Immature natural killer cell (primary cell): ENCODE measurements at regions not wholly inside any gene's neighbourhood (a gene's known extent, or its start where the extent isn't known, plus 50 kb on each side); places are given as distances from the start of the nearest gene placed in this dataset.
A peak's percentile ranks its signal among the peaks of the same experiment; 100 is the strongest.
"Not testable (repeated sequence)": the region's sequence is repeated elsewhere in the genome, so short reads cannot be mapped to it uniquely, and the experiment has no call there.

Experiments used
- DNase-seq, 3 donors: peaks; one replicate each; pipeline ENCODE4 v3.0.0; 2022; ENCODE audit warnings: mixed read lengths in 1 of 3
- H3K27ac Mint-ChIP-seq, 6 donors: one replicate each; pipeline ENCODE4 v1.8.0; 2020; ENCODE audit warnings: mixed read lengths in 6 of 6, mild to moderate bottlenecking in 5 of 6, inconsistent platforms in 4 of 6, moderate library complexity in 3 of 6
- H3K27me3 Mint-ChIP-seq, 3 donors: one replicate each; pipeline ENCODE4 v1.8.0; 2020 to 2021; ENCODE audit warnings: low read depth in 3 of 3, mild to moderate bottlenecking in 3 of 3, mixed read lengths in 3 of 3, moderate library complexity in 3 of 3, inconsistent platforms in 1 of 3
- H3K36me3 Mint-ChIP-seq, 3 donors: one replicate each; pipeline ENCODE4 v1.8.0; 2020; ENCODE audit warnings: mixed read lengths in 3 of 3, inconsistent platforms in 2 of 3, mild to moderate bottlenecking in 2 of 3
- H3K4me1 Mint-ChIP-seq, 2 donors: one replicate each; pipeline ENCODE4 v1.8.0; 2020; ENCODE audit warnings: inconsistent platforms in 2 of 2, mild to moderate bottlenecking in 2 of 2, mixed read lengths in 2 of 2, moderate library complexity in 1 of 2
- H3K4me3 Mint-ChIP-seq, 5 donors: one replicate each; pipeline ENCODE4 v1.8.0; 2020; ENCODE audit warnings: mild to moderate bottlenecking in 5 of 5, mixed read lengths in 5 of 5, inconsistent platforms in 3 of 5, moderate library complexity in 3 of 5
- H3K9me3 Mint-ChIP-seq, 6 donors: one replicate each; pipeline ENCODE4 v1.8.0; 2020; ENCODE audit warnings: mild to moderate bottlenecking in 6 of 6, mixed read lengths in 6 of 6, inconsistent platforms in 4 of 6, moderate library complexity in 3 of 6

GRCh38 chr1:41997153-41997552 lies 78.4 kb upstream of the HIVEP3 start:
- Mint-ChIP-seq H3K4me1 (peaks cover 32 to 55% of the 10 kb centered on the region in 2 donors), H3K27me3 (no peaks in the 10 kb centered on the region), H3K36me3 (peaks cover 0 to 9% (median 0%) of the 10 kb centered on the region in 3 donors), H3K4me3 (peak overlapping the region in 2 of 5 donors; percentile 0 to 14), H3K27ac (peak overlapping the region in 1 of 6 donors; percentile 25), H3K9me3 (peaks cover 0 to 6% (median 3%) of the 10 kb centered on the region in 6 donors)
- no peak for DNase-seq

GRCh38 chr1:41995441-41996130 lies 76.9 kb upstream of the HIVEP3 start:
- H3K27me3 Mint-ChIP-seq: no peaks in the 10 kb centered on the region
- H3K36me3 Mint-ChIP-seq: peaks cover 0 to 9% (median 0%) of the 10 kb centered on the region in 3 donors
- peaks cover 32 to 49% of the 10 kb centered on the region in 2 donors for H3K4me1 Mint-ChIP-seq
- peak overlapping the region in 5 of 6 donors; percentile 31 to 68 (median 56) for H3K27ac Mint-ChIP-seq
- DNase-seq: no peak
- peak overlapping the region in 1 of 5 donors; percentile 16 for H3K4me3 Mint-ChIP-seq
- peaks cover 0 to 6% (median 3%) of the 10 kb centered on the region in 6 donors for H3K9me3 Mint-ChIP-seq

- peak overlapping the region in 1 of 5 donors; percentile 15 for H3K4me3 Mint-ChIP-seq
- H3K9me3 Mint-ChIP-seq: peaks cover 0 to 8% (median 3%) of the 10 kb centered on the region in 6 donors
- no peaks in the 10 kb centered on the region for H3K27me3 Mint-ChIP-seq
- peaks cover 32 to 43% of the 10 kb centered on the region in 2 donors for H3K4me1 Mint-ChIP-seq
- peaks cover 2 to 7% (median 4%) of the 10 kb centered on the region in 3 donors for H3K36me3 Mint-ChIP-seq
- peak overlapping the region in 4 of 6 donors; percentile 31 to 68 (median 42) for H3K27ac Mint-ChIP-seq
- no peak for DNase-seq
Measured at GRCh38 chr1:41994195-41994894, 75.6 kb upstream of the HIVEP3 start.

- no peak overlapping the region for H3K4me3 Mint-ChIP-seq
- no peak overlapping the region for H3K27ac Mint-ChIP-seq
- DNase-seq: no peak
- no peaks in the 10 kb centered on the region for H3K27me3 Mint-ChIP-seq
- H3K9me3 Mint-ChIP-seq: no peaks in the 10 kb centered on the region
- peaks cover 0 to 5% (median 4%) of the 10 kb centered on the region in 3 donors for H3K36me3 Mint-ChIP-seq
- peaks cover 36 to 65% of the 10 kb centered on the region in 2 donors for H3K4me1 Mint-ChIP-seq
Measured at GRCh38 chr1:41983451-41983850, 64.7 kb upstream of the HIVEP3 start.

- Mint-ChIP-seq H3K4me1 (peaks cover 36 to 59% of the 10 kb centered on the region in 2 donors), H3K4me3 (peak overlapping the region in 3 of 5 donors; percentile 62 to 80 (median 65)), H3K27me3 (peaks cover 0 to 1% (median 0%) of the 10 kb centered on the region in 3 donors), H3K27ac (peak overlapping the region in 5 of 6 donors; percentile 29 to 80 (median 61)), H3K36me3 (peaks cover 0 to 5% (median 4%) of the 10 kb centered on the region in 3 donors), H3K9me3 (no peaks in the 10 kb centered on the region)
- DNase-seq: no peak
Measured at GRCh38 chr1:41981796-41982195, 63.1 kb upstream of the HIVEP3 start.

GRCh38 chr1:41980827-41981653 lies 62.3 kb upstream of the HIVEP3 start:
- Mint-ChIP-seq H3K27me3 (peaks cover 0 to 1% (median 0%) of the 10 kb centered on the region in 3 donors), H3K4me3 (peak overlapping the region; percentile 57 to 80 (median 65)), H3K9me3 (no peaks in the 10 kb centered on the region), H3K4me1 (peaks cover 36 to 59% of the 10 kb centered on the region in 2 donors), H3K27ac (peak overlapping the region; percentile 52 to 80 (median 64)), H3K36me3 (peaks cover 0 to 5% (median 4%) of the 10 kb centered on the region in 3 donors)
- peak in 2 of 3 donors; percentile 12 to 14 for DNase-seq

- peaks cover 0 to 1% (median 0%) of the 10 kb centered on the region in 3 donors for H3K27me3 Mint-ChIP-seq
- peaks cover 0 to 5% (median 0%) of the 10 kb centered on the region in 3 donors for H3K36me3 Mint-ChIP-seq
- no peak for DNase-seq
- no peak overlapping the region for H3K4me3 Mint-ChIP-seq
- no peak overlapping the region for H3K27ac Mint-ChIP-seq
- peaks cover 31 to 48% of the 10 kb centered on the region in 2 donors for H3K4me1 Mint-ChIP-seq
- H3K9me3 Mint-ChIP-seq: no peaks in the 10 kb centered on the region
Measured at GRCh38 chr1:41978986-41979385, 60.3 kb upstream of the HIVEP3 start.

GRCh38 chr1:41977326-41977725 lies 58.6 kb upstream of the HIVEP3 start:
- H3K36me3 Mint-ChIP-seq: peaks cover 0 to 6% (median 3%) of the 10 kb centered on the region in 3 donors
- H3K4me3 Mint-ChIP-seq: no peak overlapping the region
- no peak for DNase-seq
- peaks cover 28 to 48% of the 10 kb centered on the region in 2 donors for H3K4me1 Mint-ChIP-seq
- H3K27ac Mint-ChIP-seq: no peak overlapping the region
- no peaks in the 10 kb centered on the region for H3K9me3 Mint-ChIP-seq
- H3K27me3 Mint-ChIP-seq: peaks cover 0 to 2% (median 1%) of the 10 kb centered on the region in 3 donors

- H3K9me3 Mint-ChIP-seq: no peaks in the 10 kb centered on the region
- peaks cover 0 to 2% (median 1%) of the 10 kb centered on the region in 3 donors for H3K27me3 Mint-ChIP-seq
- no peak for DNase-seq
- H3K27ac Mint-ChIP-seq: no peak overlapping the region
- peaks cover 21 to 46% of the 10 kb centered on the region in 2 donors for H3K4me1 Mint-ChIP-seq
- no peak overlapping the region for H3K4me3 Mint-ChIP-seq
- H3K36me3 Mint-ChIP-seq: peaks cover 0 to 10% (median 6%) of the 10 kb centered on the region in 3 donors
Measured at GRCh38 chr1:41976671-41977070, 57.9 kb upstream of the HIVEP3 start.

- no peak overlapping the region for H3K4me3 Mint-ChIP-seq
- no peak overlapping the region for H3K27ac Mint-ChIP-seq
Measured at GRCh38 chr1:41975850-41976569, 57.3 kb upstream of the HIVEP3 start.

GRCh38 chr1:41975121-41975520 lies 56.4 kb upstream of the HIVEP3 start:
- peaks cover 0 to 2% (median 1%) of the 10 kb centered on the region in 3 donors for H3K27me3 Mint-ChIP-seq
- H3K4me1 Mint-ChIP-seq: peaks cover 6 to 30% of the 10 kb centered on the region in 2 donors
- H3K27ac Mint-ChIP-seq: no peak overlapping the region
- peaks cover 0 to 10% (median 6%) of the 10 kb centered on the region in 3 donors for H3K36me3 Mint-ChIP-seq
- H3K4me3 Mint-ChIP-seq: no peak overlapping the region
- no peaks in the 10 kb centered on the region for H3K9me3 Mint-ChIP-seq
- no peak for DNase-seq

More at GRCh38 chr1:41975850-41976569, 57.3 kb upstream of the HIVEP3 start:
- peaks cover 14 to 39% of the 10 kb centered on the region in 2 donors for H3K4me1 Mint-ChIP-seq
- H3K9me3 Mint-ChIP-seq: no peaks in the 10 kb centered on the region
- DNase-seq: no peak
- H3K36me3 Mint-ChIP-seq: peaks cover 0 to 10% (median 6%) of the 10 kb centered on the region in 3 donors
- peaks cover 0 to 2% (median 1%) of the 10 kb centered on the region in 3 donors for H3K27me3 Mint-ChIP-seq

- not testable (repeated sequence) for H3K27ac Mint-ChIP-seq, DNase-seq, H3K4me3 Mint-ChIP-seq, H3K9me3 Mint-ChIP-seq, H3K27me3 Mint-ChIP-seq
- Mint-ChIP-seq H3K36me3 (peaks cover 0 to 19% (median 12%) of the 10 kb centered on the region in 3 donors), H3K4me1 (peaks cover 15 to 59% of the 10 kb centered on the region in 2 donors)
Measured at GRCh38 chr1:41968557-41968956, 49.8 kb upstream of the HIVEP3 start.
